Loucy (cell line): ENCODE measurements at regions not wholly inside any gene's neighbourhood (a gene's known extent, or its start where the extent isn't known, plus 50 kb on each side); places are given as distances from the start of the nearest gene placed in this dataset.

Experiments used
- H2AFZ ChIP-seq: fragments of 200-600 bp; sonication (generic); 2 replicates; pipeline ENCODE4 v1.6.0; 2016; ENCODE audit warnings: antibody characterized with exemption, mild to moderate bottlenecking, low read length, moderate library complexity
- H3F3A ChIP-seq: fragments of 200-600 bp; 2 replicates; pipeline ENCODE4 v1.6.0; 2016; ENCODE audit warnings: antibody characterized with exemption, low read depth, mild to moderate bottlenecking
- H3K27me3 ChIP-seq: fragments of 200-600 bp; sonication (generic); 2 replicates; pipeline ENCODE4 v1.6.1; 2014; ENCODE audit warnings: low read length, mild to moderate bottlenecking; ENCODE audit not compliant: insufficient read depth, poor library complexity, severe bottlenecking
- H3K36me3 ChIP-seq: fragments of 200-600 bp; sonication (generic); 2 replicates; pipeline ENCODE4 v1.6.1; 2016; ENCODE audit warnings: low read length; ENCODE audit not compliant: insufficient read depth
- H3K4me1 ChIP-seq: fragments of 200-600 bp; sonication (generic); 2 replicates; pipeline ENCODE4 v1.5.1; 2014; ENCODE audit warnings: low read length, mild to moderate bottlenecking; ENCODE audit not compliant: insufficient read depth, poor library complexity, severe bottlenecking
- H3K4me2 ChIP-seq: fragments of 200-600 bp; sonication (generic); 2 replicates; pipeline ENCODE4 v1.6.0; 2014; ENCODE audit warnings: antibody characterized with exemption, low read length, low read depth, mild to moderate bottlenecking; ENCODE audit not compliant: poor library complexity, severe bottlenecking
- H3K4me3 ChIP-seq: fragments of 200-600 bp; sonication (generic); 2 replicates; pipeline ENCODE4 v1.5.1; 2014; ENCODE audit warnings: low read length, mild to moderate bottlenecking, mixed read lengths; ENCODE audit not compliant: poor library complexity, severe bottlenecking
- H3K79me2 ChIP-seq: fragments of 200-600 bp; sonication (generic); 2 replicates; pipeline ENCODE4 v1.6.1; 2014; ENCODE audit warnings: low read length; ENCODE audit not compliant: insufficient read depth
- H3K9ac ChIP-seq: fragments of 200-600 bp; sonication (generic); 2 replicates; pipeline ENCODE4 v1.6.0; 2014; ENCODE audit warnings: mild to moderate bottlenecking, low read depth, low read length, moderate library complexity; ENCODE audit not compliant: poor library complexity, severe bottlenecking
- H3K9me2 ChIP-seq: fragments of 200-600 bp; sonication (generic); replicated peaks from 2 replicates; pipeline ENCODE4 v1.6.1; 2016; ENCODE audit warnings: low read depth, low read length, mixed read lengths
- H3K9me3 ChIP-seq: fragments of 200-600 bp; sonication (generic); 2 replicates; pipeline ENCODE4 v1.6.1; 2014; ENCODE audit warnings: mild to moderate bottlenecking, antibody characterized with exemption, low read length, low read depth; ENCODE audit not compliant: insufficient read depth
- H4K20me1 ChIP-seq: fragments of 200-600 bp; sonication (generic); 2 replicates; pipeline ENCODE4 v1.6.0; 2014; ENCODE audit warnings: antibody characterized with exemption, low read length, mild to moderate bottlenecking; ENCODE audit not compliant: insufficient read depth, poor library complexity, severe bottlenecking
- CTCF ChIP-seq: fragments of 200-600 bp; sonication (generic); conservative IDR thresholded peaks from 2 replicates; pipeline ENCODE4 v1.5.1; 2014; ENCODE audit warnings: mild to moderate bottlenecking, antibody characterized with exemption, low read length
- EZH2phosphoT487 ChIP-seq: fragments of 200-600 bp; IDR thresholded peaks from 2 replicates; pipeline ENCODE4 v1.6.1; 2018; ENCODE audit warnings: antibody characterized with exemption, mild to moderate bottlenecking, moderate library complexity, borderline replicate concordance

DNA sequence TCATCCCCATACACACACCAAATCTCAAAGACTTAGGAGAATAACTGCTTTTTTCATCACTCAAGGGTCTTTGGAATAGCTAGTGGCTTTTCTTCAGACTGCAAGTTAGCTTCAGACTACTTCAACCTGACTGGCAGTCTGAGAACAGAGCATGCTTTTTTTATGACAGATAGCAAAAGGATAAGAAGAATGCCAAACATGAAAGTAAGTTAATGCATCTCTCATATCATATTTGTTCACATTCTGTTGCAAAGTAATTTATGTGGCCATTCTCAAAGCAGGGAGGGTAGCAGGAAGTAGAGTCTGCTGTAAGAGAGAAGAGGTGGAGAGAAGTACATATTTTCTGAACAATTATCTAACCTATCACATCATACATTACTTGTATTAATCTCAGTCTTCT is 544.4 kb downstream of the ZPLD1 start:
- Histone ChIP-seq H3K9ac (no peak overlapping the region), H3K9me3 (no peaks in the 10 kb centered on the region), H3K27me3 (no peaks in the 10 kb centered on the region), H3K4me2 (no peak overlapping the region), H3K36me3 (no peaks in the 10 kb centered on the region), H3K9me2 (no peaks in the 10 kb centered on the region), H3K4me1 (peaks cover 6% of the 10 kb centered on the region), H2AFZ (peak overlapping the region; percentile 79), H3F3A (no peaks in the 10 kb centered on the region), H4K20me1 (no peaks in the 10 kb centered on the region), H3K79me2 (no peaks in the 10 kb centered on the region), H3K4me3 (no peak overlapping the region)
- TF ChIP-seq EZH2phosphoT487 (no peak), CTCF (no peak)

GRCh38 chr3:102979682-102980354 is 545.0 kb downstream of the ZPLD1 start:
- Histone ChIP-seq H4K20me1 (no peaks in the 10 kb centered on the region), H3K9me2 (no peaks in the 10 kb centered on the region), H3K4me2 (no peak overlapping the region), H3K79me2 (no peaks in the 10 kb centered on the region), H3F3A (no peaks in the 10 kb centered on the region), H3K27me3 (no peaks in the 10 kb centered on the region), H3K4me1 (peaks cover 6% of the 10 kb centered on the region), H3K9me3 (no peaks in the 10 kb centered on the region), H2AFZ (peak overlapping the region; percentile 79; the same call in 1 of the 2 replicates), H3K9ac (no peak overlapping the region), H3K36me3 (no peaks in the 10 kb centered on the region), H3K4me3 (no peak overlapping the region)
- TF ChIP-seq CTCF (no peak), EZH2phosphoT487 (no peak)

DNA sequence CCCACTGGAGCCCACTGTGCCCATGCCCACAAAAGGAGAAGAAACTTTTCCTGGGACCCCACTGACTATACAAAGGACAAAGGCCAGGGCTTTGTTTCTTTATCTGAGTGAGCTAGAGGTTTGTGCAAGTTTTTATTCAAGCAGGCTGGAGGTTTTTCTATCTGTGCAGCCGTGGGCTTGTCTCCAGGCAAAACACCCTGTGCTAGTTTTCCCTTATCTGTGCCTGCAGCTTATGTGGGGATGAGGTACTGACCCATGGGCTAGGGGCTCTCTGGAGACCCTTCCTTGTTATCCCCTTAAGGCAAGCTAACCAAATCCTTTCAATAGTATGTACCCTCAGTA is 545.5 kb downstream of the ZPLD1 start:
- peaks cover 6% of the 10 kb centered on the region for H3K4me1 ChIP-seq
- H2AFZ ChIP-seq: no peak overlapping the region
- H3K4me2 ChIP-seq: no peak overlapping the region

More for the DNA sequence above, 545.5 kb downstream of the ZPLD1 start:
- H3K9me3 ChIP-seq: no peaks in the 10 kb centered on the region
- TF ChIP-seq CTCF (no peak), EZH2phosphoT487 (no peak)
- H3F3A ChIP-seq: no peaks in the 10 kb centered on the region
- H3K4me3 ChIP-seq: no peak overlapping the region
- H3K27me3 ChIP-seq: no peaks in the 10 kb centered on the region
- no peaks in the 10 kb centered on the region for H4K20me1 ChIP-seq
- H3K79me2 ChIP-seq: no peaks in the 10 kb centered on the region
- no peaks in the 10 kb centered on the region for H3K9me2 ChIP-seq
- no peak overlapping the region for H3K9ac ChIP-seq
- H3K36me3 ChIP-seq: no peaks in the 10 kb centered on the region
